Tibial nerve (tissue), 4 donors: ENCODE measurements at regions not wholly inside any gene's neighbourhood (a gene's known extent, or its start where the extent isn't known, plus 50 kb on each side); places are given as distances from the start of the nearest gene placed in this dataset.

Experiments
- DNase-seq, 2 donors: peaks; one replicate each; pipeline ENCODE4 v3.0.0-alpha.2; 2019; ENCODE audit warnings: low spot score in 2 of 2
- H3K27ac ChIP-seq, 4 donors: fragments of 200-600 bp; sonication (generic) in 3 of 4; one replicate each; pipeline ENCODE4 v1.5.1; 2017 to 2019; ENCODE audit warnings: mild to moderate bottlenecking in 1 of 4
- H3K27me3 ChIP-seq, 2 donors: fragments of 200-600 bp; sonication (generic) in 1 of 2; one replicate each; pipeline versions ENCODE4 v1.5.1 to v1.6.0; 2017 to 2019
- H3K36me3 ChIP-seq, 3 donors: fragments of 200-600 bp; sonication (generic); one replicate each; pipeline ENCODE4 v1.5.1; 2018 to 2019
- H3K4me1 ChIP-seq, 4 donors: fragments of 200-600 bp; sonication (generic) in 3 of 4; one replicate each; pipeline ENCODE4 v1.5.1; 2017 to 2019
- H3K4me3 ChIP-seq, 4 donors: fragments of 200-600 bp; sonication (generic) in 3 of 4; one replicate each; pipeline ENCODE4 v1.5.1; 2017 to 2019; ENCODE audit warnings: mild to moderate bottlenecking in 1 of 4, moderate library complexity in 1 of 4
- H3K9me3 ChIP-seq, 4 donors: fragments of 200-600 bp; sonication (generic) in 3 of 4; one replicate each; pipeline ENCODE4 v1.5.1; 2017 to 2019
- CTCF ChIP-seq, 5 experiments: fragments of 200-600 bp in 3 of 5; fragments of 450-650 bp in 2 of 5; sonication (generic) in 3 of 5; IDR thresholded peaks; one replicate each; pipeline ENCODE4 v1.5.1; 2016 to 2019; ENCODE audit warnings: antibody characterized with exemption in 5 of 5, mild to moderate bottlenecking in 3 of 5, moderate library complexity in 2 of 5
- EP300 ChIP-seq, 2 donors: sonication (generic); formaldehyde crosslinking; IDR thresholded peaks; one replicate each; pipeline ENCODE4 v1.6.1; 2017; ENCODE audit warnings: antibody characterized with exemption in 2 of 2, mild to moderate bottlenecking in 1 of 2
- POLR2A ChIP-seq, 2 donors: fragments of 450-650 bp; IDR thresholded peaks; one replicate each; pipeline ENCODE4 v1.6.1; 2017; ENCODE audit warnings: antibody characterized with exemption in 2 of 2, mild to moderate bottlenecking in 2 of 2, moderate library complexity in 2 of 2
- WGBS, 2 donors: methylation state at CpG; one replicate each; pipeline ENCODE4 v1.1.5; 2018; 5-methylcytosine and 5-hydroxymethylcytosine counted together

- H3K9me3 ChIP-seq = no peaks in the 10 kb centered on the region
- no peak for TF ChIP-seq EP300 (IDR thresholded peaks at IDR 0.05)
- no peak for TF ChIP-seq POLR2A (IDR thresholded peaks at IDR 0.05)
- TF ChIP-seq CTCF (IDR thresholded peaks at IDR 0.05) = no peak
- H3K4me3 ChIP-seq = no peak overlapping the region
- WGBS, 2 donors = 57 to 66% methylated on average over 2 of the region's 2 CpGs
- no peaks in the 10 kb centered on the region for H3K27me3 ChIP-seq
- H3K27ac ChIP-seq = no peak overlapping the region
- peaks cover 0 to 4% (median 0%) of the 10 kb centered on the region in 4 donors for H3K4me1 ChIP-seq
- H3K36me3 ChIP-seq = no peaks in the 10 kb centered on the region
- DNase-seq = no peak
These were observed 334.7 kb upstream of the RASGRP1 start for GRCh38 chr15:38899300-38899699.

- H3K27me3 ChIP-seq = no peaks in the 10 kb centered on the region
- TF ChIP-seq POLR2A (IDR thresholded peaks at IDR 0.05) (no peak), CTCF (IDR thresholded peaks at IDR 0.05) (no peak), EP300 (IDR thresholded peaks at IDR 0.05) (no peak)
- H3K4me3 ChIP-seq = no peak overlapping the region
- WGBS, 2 donors = 56 to 66% methylated on average over 4 of the region's 4 CpGs
- peaks cover 0 to 3% (median 0%) of the 10 kb centered on the region in 4 donors for H3K9me3 ChIP-seq
- no peaks in the 10 kb centered on the region for H3K4me1 ChIP-seq
- H3K36me3 ChIP-seq = no peaks in the 10 kb centered on the region
- DNase-seq = no peak
- no peak overlapping the region for H3K27ac ChIP-seq
These were observed 339.7 kb upstream of the RASGRP1 start for GRCh38 chr15:38904298-38904697.

- WGBS, 2 donors = 66 to 74% methylated on average over 1 of the region's 1 CpG
- TF ChIP-seq POLR2A (IDR thresholded peaks at IDR 0.05) (no peak), EP300 (IDR thresholded peaks at IDR 0.05) (no peak), CTCF (IDR thresholded peaks at IDR 0.05) (no peak)
- no peak for DNase-seq
These were observed 341.0 kb upstream of the RASGRP1 start for GRCh38 chr15:38905632-38906031.

GRCh38 chr15:38920966-38921365, 356.4 kb upstream of the RASGRP1 start:
- H3K4me3 ChIP-seq = no peak overlapping the region
- no peaks in the 10 kb centered on the region for H3K4me1 ChIP-seq
- no peak for DNase-seq
- no peak for TF ChIP-seq POLR2A (IDR thresholded peaks at IDR 0.05)
- no peak for TF ChIP-seq EP300 (IDR thresholded peaks at IDR 0.05)
- TF ChIP-seq CTCF (IDR thresholded peaks at IDR 0.05) = no peak
- H3K27ac ChIP-seq = no peak overlapping the region
- H3K27me3 ChIP-seq = no peaks in the 10 kb centered on the region
- no peaks in the 10 kb centered on the region for H3K36me3 ChIP-seq
- WGBS, 2 donors = 94 to 96% methylated on average over 2 of the region's 2 CpGs
- H3K9me3 ChIP-seq = no peaks in the 10 kb centered on the region

More at GRCh38 chr15:38905632-38906031, 341.0 kb upstream of the RASGRP1 start:
- H3K36me3 ChIP-seq = no peaks in the 10 kb centered on the region
- H3K9me3 ChIP-seq = peaks cover 0 to 15% (median 4%) of the 10 kb centered on the region in 4 donors
- no peaks in the 10 kb centered on the region for H3K4me1 ChIP-seq
- no peak overlapping the region for H3K4me3 ChIP-seq
- H3K27me3 ChIP-seq = no peaks in the 10 kb centered on the region
- no peak overlapping the region for H3K27ac ChIP-seq

- H3K4me1 ChIP-seq = no peaks in the 10 kb centered on the region
- H3K36me3 ChIP-seq = no peaks in the 10 kb centered on the region
- no peak overlapping the region for H3K4me3 ChIP-seq
- WGBS, 2 donors = 63 to 86% methylated on average over 2 of the region's 2 CpGs
- no peaks in the 10 kb centered on the region for H3K27me3 ChIP-seq
- no peak overlapping the region for H3K27ac ChIP-seq
- DNase-seq = no peak
- TF ChIP-seq CTCF (IDR thresholded peaks at IDR 0.05) (no peak), POLR2A (IDR thresholded peaks at IDR 0.05) (no peak), EP300 (IDR thresholded peaks at IDR 0.05) (no peak)
- no peaks in the 10 kb centered on the region for H3K9me3 ChIP-seq
These were observed 356.9 kb upstream of the RASGRP1 start for GRCh38 chr15:38921471-38921870.
